ENCODE measurements at regions not wholly inside any gene's neighbourhood (a gene's known extent, or its start where the extent isn't known, plus 50 kb on each side); places are given as distances from the start of the nearest gene placed in this dataset.

- no peak for TF ChIP-seq CTCF (IDR thresholded peaks at IDR 0.05; ENCODE audit: low read depth, low read length, poor library complexity, severe bottlenecking)
- no peak for TF ChIP-seq EZH2phosphoT487 (IDR thresholded peaks at IDR 0.05; ENCODE audit: borderline replicate concordance, low read length)
These were observed 256.2 kb upstream of the DDHD1 start for GRCh38 chr14:53409289-53409688.

Measured in DOHH2 (cell line).